ENCODE measurements at regions not wholly inside any gene's neighbourhood (a gene's known extent, or its start where the extent isn't known, plus 50 kb on each side); places are given as distances from the start of the nearest gene placed in this dataset.

DNA sequence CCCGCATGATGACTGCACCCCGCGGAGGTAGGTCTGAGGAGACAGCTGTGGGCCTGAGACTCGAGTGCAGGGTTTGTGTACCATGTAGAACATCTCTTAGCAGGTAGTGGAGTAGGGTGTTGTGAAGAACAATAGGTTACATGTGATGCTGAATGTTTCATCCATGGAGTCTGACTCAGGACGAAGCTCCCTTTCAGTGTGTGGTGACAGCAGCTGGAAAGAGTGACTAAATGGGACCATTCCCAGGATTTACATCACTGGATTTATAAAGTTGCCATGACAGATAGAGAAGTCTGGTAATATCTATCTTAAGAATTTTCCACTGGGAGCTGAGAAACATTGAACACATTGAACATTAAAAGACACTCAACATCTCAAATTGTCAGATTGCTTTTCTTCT, 259.6 kb upstream of the RGS6 start:
- TF ChIP-seq, protein P1, sequence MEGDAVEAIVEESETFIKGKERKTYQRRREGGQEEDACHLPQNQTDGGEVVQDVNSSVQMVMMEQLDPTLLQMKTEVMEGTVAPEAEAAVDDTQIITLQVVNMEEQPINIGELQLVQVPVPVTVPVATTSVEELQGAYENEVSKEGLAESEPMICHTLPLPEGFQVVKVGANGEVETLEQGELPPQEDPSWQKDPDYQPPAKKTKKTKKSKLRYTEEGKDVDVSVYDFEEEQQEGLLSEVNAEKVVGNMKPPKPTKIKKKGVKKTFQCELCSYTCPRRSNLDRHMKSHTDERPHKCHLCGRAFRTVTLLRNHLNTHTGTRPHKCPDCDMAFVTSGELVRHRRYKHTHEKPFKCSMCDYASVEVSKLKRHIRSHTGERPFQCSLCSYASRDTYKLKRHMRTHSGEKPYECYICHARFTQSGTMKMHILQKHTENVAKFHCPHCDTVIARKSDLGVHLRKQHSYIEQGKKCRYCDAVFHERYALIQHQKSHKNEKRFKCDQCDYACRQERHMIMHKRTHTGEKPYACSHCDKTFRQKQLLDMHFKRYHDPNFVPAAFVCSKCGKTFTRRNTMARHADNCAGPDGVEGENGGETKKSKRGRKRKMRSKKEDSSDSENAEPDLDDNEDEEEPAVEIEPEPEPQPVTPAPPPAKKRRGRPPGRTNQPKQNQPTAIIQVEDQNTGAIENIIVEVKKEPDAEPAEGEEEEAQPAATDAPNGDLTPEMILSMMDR (conservative IDR thresholded peaks at IDR 0.05): no peak
- no peak for TF ChIP-seq EZH2 (IDR thresholded peaks at IDR 0.05; ENCODE audit: low read depth)

All from PC-9 (cell line).